Transverse colon (tissue), 4 donors: ENCODE measurements at regions not wholly inside any gene's neighbourhood (a gene's known extent, or its start where the extent isn't known, plus 50 kb on each side); places are given as distances from the start of the nearest gene placed in this dataset.
"Not testable (repeated sequence)": the region's sequence is repeated elsewhere in the genome, so short reads cannot be mapped to it uniquely, and the experiment has no call there.

Experiments
- DNase-seq: peaks from one replicate; pipeline ENCODE4 v3.0.0-alpha.2; 2019
- H3K27ac ChIP-seq, 4 donors: fragments of 200-600 bp; sonication (generic); 2 replicates each; pipeline ENCODE4 v1.5.1; 2016 to 2018; ENCODE audit warnings: inconsistent platforms in 4 of 4
- H3K27me3 ChIP-seq: fragments of 200-600 bp; sonication (generic); 2 replicates; pipeline ENCODE4 v1.5.1; 2017; ENCODE audit warnings: inconsistent platforms
- H3K36me3 ChIP-seq, 4 donors: fragments of 200-600 bp; sonication (generic); 2 replicates each; pipeline ENCODE4 v1.5.1; 2017 to 2019; ENCODE audit warnings: inconsistent platforms in 4 of 4
- H3K4me1 ChIP-seq, 4 donors: fragments of 200-600 bp; sonication (generic); 2 replicates each; pipeline ENCODE4 v1.5.1; 2017 to 2020; ENCODE audit warnings: inconsistent platforms in 4 of 4
- H3K4me3 ChIP-seq, 4 donors: fragments of 200-600 bp; sonication (generic); 1 replicate in 1 of 4; 2 replicates in 3 of 4; pipeline versions ENCODE4 v1.5.1 to v1.6.1; 2017 to 2019; ENCODE audit warnings: inconsistent platforms in 4 of 4
- H3K9me3 ChIP-seq, 2 donors: fragments of 200-600 bp; sonication (generic); 2 replicates each; pipeline ENCODE4 v1.5.1; 2017 to 2019; ENCODE audit warnings: inconsistent platforms in 2 of 2
- CTCF ChIP-seq, 5 experiments: fragments of 200-600 bp in 3 of 5; fragments of 450-650 bp in 2 of 5; sonication (generic) in 3 of 5; IDR thresholded peaks; 1 replicate in 2 of 5; 2 replicates in 3 of 5; pipeline ENCODE4 v1.5.1; 2016 to 2017; ENCODE audit warnings: antibody characterized with exemption in 5 of 5, inconsistent platforms in 3 of 5, mild to moderate bottlenecking in 2 of 5, moderate library complexity in 1 of 5
- EP300 ChIP-seq: sonication (generic); formaldehyde crosslinking; IDR thresholded peaks from one replicate; pipeline ENCODE4 v1.6.1; 2017; ENCODE audit warnings: antibody characterized with exemption, low read depth
- POLR2A ChIP-seq: fragments of 450-650 bp; IDR thresholded peaks from one replicate; pipeline ENCODE4 v1.6.1; 2016; ENCODE audit warnings: antibody characterized with exemption, mild to moderate bottlenecking, moderate library complexity
- POLR2AphosphoS5 ChIP-seq, 3 donors: sonication (generic); formaldehyde crosslinking; IDR thresholded peaks; one replicate each; pipeline ENCODE4 v1.6.1; 2016; ENCODE audit warnings: antibody characterized with exemption in 3 of 3
- WGBS, 2 donors: methylation state at CpG; one replicate each; pipeline ENCODE4 v1.1.5; 2018; ENCODE audit warnings: low coverage in 1 of 2; 5-methylcytosine and 5-hydroxymethylcytosine counted together
- in situ Hi-C, 4 donors: fragments of 200-750 bp; cut with MboI; loops; one replicate each; pipeline versions ENCODE4 v1.15.0 to v1.15.1; 2017; ENCODE audit warnings: low sequenced_read_pairs in 3 of 4, low pct_ligation_motif_present in 1 of 4, low pct_unique_long_range_greater_than_20kb in 1 of 4
- intact Hi-C: fragments of 100-400 bp; cut with DNase I; formaldehyde crosslinking; loops from one replicate; pipeline ENCODE4 v1.15.1; 2023; ENCODE audit warnings: low total_unique reads

- H3K4me3 ChIP-seq, result no peak overlapping the region
- in situ Hi-C loops (no loop called here), intact Hi-C loops (no loop called here)
- no peaks in the 10 kb centered on the region for H3K36me3 ChIP-seq
- no peak for DNase-seq
- TF ChIP-seq CTCF (IDR thresholded peaks at IDR 0.05), result no peak
- no peaks in the 10 kb centered on the region for H3K4me1 ChIP-seq
- H3K27ac ChIP-seq, result no peak overlapping the region
- H3K9me3 ChIP-seq, result no peaks in the 10 kb centered on the region
- no peaks in the 10 kb centered on the region for H3K27me3 ChIP-seq
- 53 to 60% methylated on average over 1 to 2 of the region's 2 CpGs for WGBS, 2 donors
Measured at GRCh38 chr3:161630794-161631193, 134.2 kb downstream of the OTOL1 start.

- Histone ChIP-seq H3K27me3 (no peaks in the 10 kb centered on the region), H3K36me3 (no peaks in the 10 kb centered on the region), H3K4me3 (no peak overlapping the region), H3K9me3 (no peaks in the 10 kb centered on the region), H3K27ac (no peak overlapping the region), H3K4me1 (no peaks in the 10 kb centered on the region)
- in situ Hi-C loops (no loop called here), intact Hi-C loops (no loop called here)
- TF ChIP-seq POLR2A (no peak), POLR2AphosphoS5 (IDR thresholded peaks at IDR 0.05) (no peak), CTCF (IDR thresholded peaks at IDR 0.05) (no peak), EP300 (no peak)
- no peak for DNase-seq
Measured at GRCh38 chr3:161631536-161631935, 134.9 kb downstream of the OTOL1 start.

- no peaks in the 10 kb centered on the region for H3K9me3 ChIP-seq
- H3K27ac ChIP-seq, result no peak overlapping the region
- H3K4me3 ChIP-seq, result no peak overlapping the region
- in situ Hi-C loops, result no loop called here
- no peak for DNase-seq
- H3K4me1 ChIP-seq, result no peaks in the 10 kb centered on the region
- intact Hi-C loops, result no loop called here
- no peaks in the 10 kb centered on the region for H3K36me3 ChIP-seq
- TF ChIP-seq CTCF (IDR thresholded peaks at IDR 0.05) (no peak), POLR2AphosphoS5 (IDR thresholded peaks at IDR 0.05) (no peak)
- no peaks in the 10 kb centered on the region for H3K27me3 ChIP-seq
- WGBS, 2 donors, result 39% methylated on average over 2 of the region's 2 CpGs; no CpG with 5 or more reads in 1 of the 2 donors
Measured at GRCh38 chr3:161637559-161637958, 141.0 kb downstream of the OTOL1 start.

GRCh38 chr3:161639095-161639494, 142.5 kb downstream of the OTOL1 start:
- WGBS, 2 donors, result 76 to 86% methylated on average over 5 of the region's 5 CpGs
- H3K4me1 ChIP-seq, DNase-seq, intact Hi-C loops, H3K9me3 ChIP-seq, H3K27ac ChIP-seq, H3K27me3 ChIP-seq, in situ Hi-C loops, H3K36me3 ChIP-seq, H3K4me3 ChIP-seq: not testable (repeated sequence)

- WGBS, 2 donors, result 43 to 63% methylated on average over 1 of the region's 1 CpG
- no peak overlapping the region for H3K27ac ChIP-seq
- intact Hi-C loops (no loop called here), in situ Hi-C loops (no loop called here)
- H3K36me3 ChIP-seq, result no peaks in the 10 kb centered on the region
- no peaks in the 10 kb centered on the region for H3K9me3 ChIP-seq
- H3K27me3 ChIP-seq, result no peaks in the 10 kb centered on the region
- H3K4me1 ChIP-seq, result no peaks in the 10 kb centered on the region
- DNase-seq, result no peak
- TF ChIP-seq EP300 (no peak), POLR2A (no peak), POLR2AphosphoS5 (IDR thresholded peaks at IDR 0.05) (no peak), CTCF (IDR thresholded peaks at IDR 0.05) (no peak)
- H3K4me3 ChIP-seq, result no peak overlapping the region
Measured at GRCh38 chr3:161640181-161640580, 143.6 kb downstream of the OTOL1 start.
